Esophagus muscularis mucosa (tissue), 4 donors: ENCODE measurements at regions not wholly inside any gene's neighbourhood (a gene's known extent, or its start where the extent isn't known, plus 50 kb on each side); places are given as distances from the start of the nearest gene placed in this dataset.
A peak's percentile ranks its signal among the peaks of the same experiment; 100 is the strongest.

Experiments
- DNase-seq: peaks from one replicate; pipeline ENCODE4 v3.0.0-alpha.2; 2017; ENCODE audit errors: extremely low spot score
- H3K27ac ChIP-seq, 4 donors: fragments of 200-600 bp; sonication (generic); replicated peaks in 1 of 4; 1 replicate in 3 of 4; 2 replicates in 1 of 4; pipeline ENCODE4 v1.5.1; 2016 to 2019; ENCODE audit warnings: mild to moderate bottlenecking in 1 of 4
- H3K27me3 ChIP-seq, 4 donors: fragments of 200-600 bp; sonication (generic); one replicate each; pipeline versions ENCODE4 v1.5.1 to v1.6.0; 2016 to 2019
- H3K36me3 ChIP-seq, 4 donors: fragments of 200-600 bp; sonication (generic); one replicate each; pipeline ENCODE4 v1.5.1; 2016 to 2019
- H3K4me1 ChIP-seq, 4 donors: fragments of 200-600 bp; sonication (generic); one replicate each; pipeline ENCODE4 v1.5.1; 2016 to 2019
- H3K4me3 ChIP-seq, 4 donors: fragments of 200-600 bp; sonication (generic); 1 replicate in 2 of 4; 2 replicates in 2 of 4; pipeline ENCODE4 v1.5.1; 2016 to 2019; ENCODE audit warnings: mild to moderate bottlenecking in 4 of 4, moderate library complexity in 1 of 4
- H3K9me3 ChIP-seq, 4 donors: fragments of 200-600 bp; sonication (generic); 1 replicate in 3 of 4; 2 replicates in 1 of 4; pipeline ENCODE4 v1.5.1; 2016 to 2019
- CTCF ChIP-seq, 3 experiments: fragments of 200-600 bp in 2 of 3; fragments of 450-650 bp in 1 of 3; sonication (generic) in 2 of 3; IDR thresholded peaks; one replicate each; pipeline ENCODE4 v1.5.1; 2017 to 2019; ENCODE audit warnings: antibody characterized with exemption in 3 of 3, mild to moderate bottlenecking in 2 of 3, moderate library complexity in 1 of 3
- EP300 ChIP-seq: sonication (generic); formaldehyde crosslinking; IDR thresholded peaks from one replicate; pipeline ENCODE4 v1.6.1; 2017; ENCODE audit warnings: antibody characterized with exemption
- POLR2A ChIP-seq: fragments of 450-650 bp; IDR thresholded peaks from one replicate; pipeline ENCODE4 v1.6.1; 2017; ENCODE audit warnings: antibody characterized with exemption, moderate library complexity, mild to moderate bottlenecking, low read depth
- POLR2AphosphoS5 ChIP-seq, 2 donors: sonication (generic); formaldehyde crosslinking; IDR thresholded peaks; one replicate each; pipeline ENCODE4 v1.6.1; 2017; ENCODE audit warnings: antibody characterized with exemption in 2 of 2
- WGBS: methylation state at CpG from one replicate; pipeline ENCODE4 v1.1.5; 2018; 5-methylcytosine and 5-hydroxymethylcytosine counted together
- intact Hi-C: fragments of 100-400 bp; cut with DNase I; formaldehyde crosslinking; loops from one replicate; pipeline ENCODE4 v1.15.1; 2023

GRCh38 chr15:95235033-95235432 is 1003.7 kb downstream of the MCTP2 start:
- TF ChIP-seq POLR2AphosphoS5 (IDR thresholded peaks at IDR 0.05): no peak
- no peak for TF ChIP-seq POLR2A
- TF ChIP-seq EP300: no peak
- no peak for TF ChIP-seq CTCF (IDR thresholded peaks at IDR 0.05)
- no peaks in the 10 kb centered on the region for H3K27me3 ChIP-seq
- H3K27ac ChIP-seq: no peak overlapping the region
- H3K36me3 ChIP-seq: no peaks in the 10 kb centered on the region
- no peak overlapping the region for H3K4me3 ChIP-seq
- intact Hi-C loops: no loop called here
- H3K9me3 ChIP-seq: peaks cover 0 to 7% (median 3%) of the 10 kb centered on the region in 4 donors
- no peaks in the 10 kb centered on the region for H3K4me1 ChIP-seq
- 100% methylated on average over 1 of the region's 1 CpG for WGBS
- no peak for DNase-seq

GRCh38 chr15:95247071-95247984 is 1016.0 kb downstream of the MCTP2 start:
- Histone ChIP-seq H3K36me3 (no peaks in the 10 kb centered on the region), H3K4me3 (no peak overlapping the region), H3K27ac (no peak overlapping the region), H3K27me3 (no peaks in the 10 kb centered on the region), H3K4me1 (peaks cover 0 to 20% (median 8%) of the 10 kb centered on the region in 4 donors), H3K9me3 (no peaks in the 10 kb centered on the region)
- DNase-seq: no peak
- TF ChIP-seq POLR2A: no peak
- no peak for TF ChIP-seq CTCF (IDR thresholded peaks at IDR 0.05)
- TF ChIP-seq EP300: no peak
- no peak for TF ChIP-seq POLR2AphosphoS5 (IDR thresholded peaks at IDR 0.05)
- WGBS: 69% methylated on average over 12 of the region's 12 CpGs
- intact Hi-C loops: no loop called here

GRCh38 chr15:95249524-95249923 is 1018.2 kb downstream of the MCTP2 start:
- DNase-seq: no peak
- peaks cover 0 to 20% (median 8%) of the 10 kb centered on the region in 4 donors for H3K4me1 ChIP-seq
- intact Hi-C loops: no loop called here
- no peaks in the 10 kb centered on the region for H3K9me3 ChIP-seq
- H3K27me3 ChIP-seq: no peaks in the 10 kb centered on the region
- H3K4me3 ChIP-seq: no peak overlapping the region
- no peaks in the 10 kb centered on the region for H3K36me3 ChIP-seq
- TF ChIP-seq POLR2AphosphoS5 (IDR thresholded peaks at IDR 0.05): no peak
- TF ChIP-seq CTCF (IDR thresholded peaks at IDR 0.05): no peak
- TF ChIP-seq EP300: no peak
- no peak for TF ChIP-seq POLR2A
- H3K27ac ChIP-seq: peak overlapping the region; percentile 10 to 58 (median 26)
- 74% methylated on average over 4 of the region's 4 CpGs for WGBS

- H3K9me3 ChIP-seq: no peaks in the 10 kb centered on the region
- DNase-seq: no peak
- intact Hi-C loops: no loop called here
- H3K27me3 ChIP-seq: no peaks in the 10 kb centered on the region
- H3K27ac ChIP-seq: no peak overlapping the region
- no peak overlapping the region for H3K4me3 ChIP-seq
- 80% methylated on average over 1 of the region's 1 CpG for whole genome bisulfite sequencing
- H3K36me3 ChIP-seq: no peaks in the 10 kb centered on the region
- H3K4me1 ChIP-seq: peaks cover 0 to 20% (median 8%) of the 10 kb centered on the region in 4 donors
- no peak for TF ChIP-seq POLR2AphosphoS5 (IDR thresholded peaks at IDR 0.05)
- no peak for TF ChIP-seq POLR2A
- TF ChIP-seq CTCF (IDR thresholded peaks at IDR 0.05): no peak
- TF ChIP-seq EP300: no peak
Observed at GRCh38 chr15:95252404-95252803, 1021.0 kb downstream of the MCTP2 start.
